ENCODE measurements at regions not wholly inside any gene's neighbourhood (a gene's known extent, or its start where the extent isn't known, plus 50 kb on each side); places are given as distances from the start of the nearest gene placed in this dataset.
"Not testable (repeated sequence)": the region's sequence is repeated elsewhere in the genome, so short reads cannot be mapped to it uniquely, and the experiment has no call there.

GRCh38 chr5:96133341-96134079, 171.9 kb upstream of the ELL2 start:
- DNase-seq (ENCODE audit: low read depth), result no peak

- no peak for DNase-seq (ENCODE audit: low read depth)
Observed at GRCh38 chr5:96129276-96129675, 167.6 kb upstream of the ELL2 start.

GRCh38 chr5:96128204-96128864, 166.7 kb upstream of the ELL2 start:
- DNase-seq (ENCODE audit: low read depth), result no peak

GRCh38 chr5:96127538-96127937, 165.9 kb upstream of the ELL2 start:
- DNase-seq (ENCODE audit: low read depth), result no peak

- DNase-seq (ENCODE audit: low read depth), result no peak
Observed at GRCh38 chr5:96125231-96125891, 163.7 kb upstream of the ELL2 start.

GRCh38 chr5:96124589-96124988, 162.9 kb upstream of the ELL2 start:
- DNase-seq (ENCODE audit: low read depth), result no peak

GRCh38 chr5:96123418-96123817, 161.8 kb upstream of the ELL2 start:
- no peak for DNase-seq (ENCODE audit: low read depth)

- no peak for DNase-seq (ENCODE audit: low read depth)
Observed at GRCh38 chr5:96121364-96121763, 159.7 kb upstream of the ELL2 start.

- DNase-seq (ENCODE audit: low read depth), result no peak
Observed at GRCh38 chr5:96120120-96120519, 158.5 kb upstream of the ELL2 start.

GRCh38 chr5:96117771-96118651, 156.4 kb upstream of the ELL2 start:
- no peak for DNase-seq (ENCODE audit: low read depth)

GRCh38 chr5:96115147-96115807, 153.6 kb upstream of the ELL2 start:
- DNase-seq (ENCODE audit: low read depth), result no peak

- DNase-seq (ENCODE audit: low read depth), result no peak
Observed at GRCh38 chr5:96114736-96115135, 153.1 kb upstream of the ELL2 start.

- DNase-seq (ENCODE audit: low read depth), result no peak
Observed at GRCh38 chr5:96113170-96113939, 151.7 kb upstream of the ELL2 start.

GRCh38 chr5:96112703-96113102, 151.1 kb upstream of the ELL2 start:
- no peak for DNase-seq (ENCODE audit: low read depth)

GRCh38 chr5:96112123-96112670, 150.5 kb upstream of the ELL2 start:
- no peak for DNase-seq (ENCODE audit: low read depth)

GRCh38 chr5:96111080-96111756, 149.6 kb upstream of the ELL2 start:
- no peak for DNase-seq (ENCODE audit: low read depth)

- DNase-seq (ENCODE audit: low read depth), result no peak
Observed at GRCh38 chr5:96110300-96110699, 148.6 kb upstream of the ELL2 start.

GRCh38 chr5:96108629-96109028, 147.0 kb upstream of the ELL2 start:
- not testable (repeated sequence) for DNase-seq (ENCODE audit: low read depth)

GRCh38 chr5:96103829-96104228, 142.2 kb upstream of the ELL2 start:
- not testable (repeated sequence) for DNase-seq (ENCODE audit: low read depth)

Measured in activated T-helper 1 cell treated with Interleukin-2 at 50 U/mL for 16 hours (primary cell).